Adipocyte (in vitro differentiated cells): ENCODE measurements at regions not wholly inside any gene's neighbourhood (a gene's known extent, or its start where the extent isn't known, plus 50 kb on each side); places are given as distances from the start of the nearest gene placed in this dataset.

ENCODE experiments used
- DNase-seq: peaks from one replicate; pipeline ENCODE4 v3.0.0-alpha.2; 2015; ENCODE audit warnings: low read depth
- H3K27me3 ChIP-seq: replicated peaks from 2 replicates; pipeline ENCODE4 v1.7.0; 2013; ENCODE audit warnings: mild to moderate bottlenecking, low read length, moderate library complexity; ENCODE audit not compliant: control insufficient read depth, insufficient read depth
- H3K36me3 ChIP-seq: 2 replicates; pipeline ENCODE4 v1.7.0; 2013; ENCODE audit warnings: low read length, mild to moderate bottlenecking, moderate library complexity; ENCODE audit not compliant: control insufficient read depth, insufficient read depth, severe bottlenecking
- H3K4me1 ChIP-seq: 2 replicates; pipeline ENCODE4 v1.7.0; 2013; ENCODE audit warnings: mild to moderate bottlenecking, low read length, moderate library complexity; ENCODE audit not compliant: control insufficient read depth, insufficient read depth
- H3K4me3 ChIP-seq: 2 replicates; pipeline ENCODE4 v1.7.0; 2013; ENCODE audit warnings: mild to moderate bottlenecking, low read length, moderate library complexity
- H3K9ac ChIP-seq: 2 replicates; pipeline ENCODE4 v1.7.0; 2013; ENCODE audit warnings: mild to moderate bottlenecking, low read length, moderate library complexity
- H3K9me3 ChIP-seq: 2 replicates; pipeline ENCODE4 v1.7.0; 2013; ENCODE audit warnings: mild to moderate bottlenecking, low read length, moderate library complexity; ENCODE audit not compliant: control insufficient read depth

DNA sequence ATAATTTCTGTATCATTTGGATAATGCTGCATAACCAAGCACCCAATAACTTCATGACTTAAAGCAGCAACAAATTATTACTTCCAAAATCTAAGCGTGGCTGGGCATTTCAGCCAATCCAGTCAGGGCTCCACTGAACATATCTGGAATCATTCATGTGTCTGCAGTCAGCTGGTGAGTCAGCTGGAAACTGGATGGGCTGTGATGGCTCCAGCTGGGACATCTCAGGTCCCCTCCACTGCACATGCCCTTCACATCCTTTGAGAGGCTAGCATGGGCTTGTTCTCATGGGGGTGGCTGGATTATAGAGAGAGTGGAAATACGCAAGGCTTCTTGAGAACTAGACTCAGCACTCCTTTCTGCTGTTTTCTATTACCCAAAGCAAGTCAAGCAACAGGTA is 961.9 kb downstream of the DIAPH3 start:
- H3K36me3 ChIP-seq, result no peaks in the 10 kb centered on the region
- H3K4me1 ChIP-seq, result no peaks in the 10 kb centered on the region
- no peak for DNase-seq
- H3K9me3 ChIP-seq, result peaks cover 7% of the 10 kb centered on the region
- H3K9ac ChIP-seq, result no peak overlapping the region
- no peaks in the 10 kb centered on the region for H3K27me3 ChIP-seq
- no peak overlapping the region for H3K4me3 ChIP-seq

DNA sequence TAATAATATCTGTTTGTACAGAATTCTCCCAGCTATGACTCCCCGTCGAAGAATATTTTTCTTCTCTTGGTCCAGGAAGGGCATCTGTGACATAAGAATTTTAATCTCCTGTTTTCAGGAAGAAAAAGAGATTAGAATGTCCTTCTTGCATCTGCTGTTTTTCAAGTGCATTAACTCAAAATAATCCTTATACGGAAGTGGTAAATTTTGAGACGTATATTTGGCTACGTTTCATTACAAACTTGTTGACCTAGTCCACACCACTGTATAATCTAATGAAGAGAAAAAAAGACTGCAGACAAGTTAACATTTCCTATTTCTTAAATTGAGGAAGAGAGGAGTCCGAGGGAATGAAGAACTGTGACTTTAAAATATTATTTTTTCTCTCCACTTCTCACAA is 959.9 kb downstream of the DIAPH3 start:
- H3K4me1 ChIP-seq, result no peaks in the 10 kb centered on the region
- no peak overlapping the region for H3K9ac ChIP-seq
- no peak overlapping the region for H3K4me3 ChIP-seq
- H3K27me3 ChIP-seq, result no peaks in the 10 kb centered on the region
- no peak for DNase-seq
- H3K36me3 ChIP-seq, result no peaks in the 10 kb centered on the region
- peaks cover 7% of the 10 kb centered on the region for H3K9me3 ChIP-seq

DNA sequence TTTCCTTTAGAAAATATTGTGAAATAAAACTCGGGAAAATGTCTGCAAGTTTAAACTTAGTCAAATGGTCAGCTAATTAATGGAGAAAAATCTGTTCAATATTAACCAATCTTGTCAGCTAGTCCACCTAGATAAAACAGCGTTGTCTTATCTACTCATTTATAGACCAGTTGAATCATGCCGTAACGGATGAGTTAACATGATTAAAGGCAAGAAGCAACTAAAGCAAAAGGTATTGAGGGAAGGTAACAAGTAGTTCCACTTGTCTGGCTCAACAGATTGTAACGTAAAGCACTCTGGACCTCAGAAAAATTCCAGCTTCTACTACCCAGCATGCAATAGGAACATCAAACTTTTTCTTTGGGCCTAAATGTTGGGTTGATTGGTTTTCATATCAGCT is 958.2 kb downstream of the DIAPH3 start:
- Histone ChIP-seq H3K4me1 (no peaks in the 10 kb centered on the region), H3K9me3 (peaks cover 7% of the 10 kb centered on the region), H3K4me3 (no peak overlapping the region), H3K27me3 (no peaks in the 10 kb centered on the region), H3K9ac (no peak overlapping the region), H3K36me3 (no peaks in the 10 kb centered on the region)
- DNase-seq, result no peak

DNA sequence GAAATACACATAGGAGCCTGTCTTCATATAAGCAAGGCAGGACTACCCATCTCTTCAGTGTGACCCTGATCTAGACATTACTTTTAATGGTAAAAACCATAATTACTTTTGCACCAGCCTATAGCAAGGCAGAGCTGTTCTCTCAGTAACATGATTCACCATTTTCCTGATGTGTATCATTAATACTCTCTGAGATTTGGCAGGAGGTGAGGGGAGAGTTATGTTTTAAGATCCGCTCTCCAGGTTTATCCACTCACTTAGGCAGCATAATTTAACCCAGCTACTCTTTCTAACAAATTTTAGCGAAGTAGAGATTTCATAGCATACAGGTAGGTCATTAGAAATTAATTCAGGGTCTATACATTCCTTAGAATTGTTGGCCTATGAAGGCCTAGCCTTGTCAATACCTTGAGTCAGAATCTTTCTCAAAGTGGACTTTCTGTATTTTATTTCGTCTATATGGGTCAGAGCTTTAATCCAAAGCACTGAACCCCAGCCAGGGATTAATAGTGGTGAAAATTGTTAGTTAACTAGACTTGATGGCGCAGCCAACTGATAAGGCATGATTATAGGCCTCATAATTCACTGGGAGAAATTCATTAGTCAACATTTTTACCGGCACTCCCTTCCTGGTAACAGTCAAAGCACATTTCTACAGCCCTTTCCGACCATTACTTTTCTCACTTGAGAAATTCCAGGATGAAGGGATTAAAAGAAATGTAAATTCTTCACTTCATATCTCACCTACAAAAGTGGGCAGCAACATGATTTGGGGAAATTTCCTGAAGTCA is 955.1 kb downstream of the DIAPH3 start:
- Histone ChIP-seq H3K4me1 (no peaks in the 10 kb centered on the region), H3K9ac (no peak overlapping the region), H3K27me3 (no peaks in the 10 kb centered on the region), H3K9me3 (peaks cover 3% of the 10 kb centered on the region), H3K36me3 (no peaks in the 10 kb centered on the region), H3K4me3 (no peak overlapping the region)
- no peak for DNase-seq

DNA sequence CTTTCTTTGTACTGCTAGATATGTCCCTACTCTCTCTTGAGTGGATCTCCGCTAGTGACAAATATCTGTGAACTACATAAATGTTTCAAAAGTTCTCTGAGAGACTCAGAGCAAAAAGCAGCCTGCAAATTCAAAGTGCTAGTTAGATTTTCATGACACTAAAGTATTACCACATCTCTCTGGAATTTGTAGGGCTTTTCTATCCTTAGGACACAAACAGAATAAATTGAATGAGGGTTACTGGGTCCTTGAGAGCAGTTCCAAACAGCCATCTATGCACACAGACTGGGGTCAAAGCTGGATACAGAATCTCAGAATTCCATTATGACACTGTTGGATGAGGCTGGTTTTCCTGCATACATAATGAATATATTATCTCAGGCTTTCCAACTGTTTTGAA is 953.2 kb downstream of the DIAPH3 start:
- no peaks in the 10 kb centered on the region for H3K4me1 ChIP-seq
- H3K27me3 ChIP-seq, result no peaks in the 10 kb centered on the region
- DNase-seq, result no peak
- no peaks in the 10 kb centered on the region for H3K36me3 ChIP-seq
- no peak overlapping the region for H3K9ac ChIP-seq
- no peak overlapping the region for H3K4me3 ChIP-seq
- H3K9me3 ChIP-seq, result no peaks in the 10 kb centered on the region

DNA sequence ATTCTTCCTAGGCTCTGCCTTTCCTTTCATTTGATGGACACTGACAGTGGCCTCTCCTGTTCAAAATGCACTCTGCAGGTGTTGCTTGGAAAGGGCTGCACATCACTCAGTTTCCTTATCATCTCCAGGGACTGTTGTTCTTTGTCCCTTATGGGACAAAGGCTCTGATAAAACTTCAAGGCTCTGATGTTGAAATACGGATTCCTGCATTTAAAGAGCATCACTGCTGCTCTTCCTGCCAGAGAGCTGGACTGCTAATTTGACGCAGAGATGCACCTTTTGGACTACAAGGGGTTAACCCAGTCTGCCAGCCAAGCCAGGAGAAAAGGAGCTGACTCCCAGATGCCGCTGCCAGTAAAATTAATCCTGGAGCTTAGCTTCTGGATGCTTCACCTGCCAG is 952.1 kb downstream of the DIAPH3 start:
- H3K36me3 ChIP-seq, result no peaks in the 10 kb centered on the region
- H3K4me3 ChIP-seq, result no peak overlapping the region
- H3K4me1 ChIP-seq, result no peaks in the 10 kb centered on the region
- H3K27me3 ChIP-seq, result no peaks in the 10 kb centered on the region
- H3K9ac ChIP-seq, result no peak overlapping the region
- H3K9me3 ChIP-seq, result no peaks in the 10 kb centered on the region
- no peak for DNase-seq

DNA sequence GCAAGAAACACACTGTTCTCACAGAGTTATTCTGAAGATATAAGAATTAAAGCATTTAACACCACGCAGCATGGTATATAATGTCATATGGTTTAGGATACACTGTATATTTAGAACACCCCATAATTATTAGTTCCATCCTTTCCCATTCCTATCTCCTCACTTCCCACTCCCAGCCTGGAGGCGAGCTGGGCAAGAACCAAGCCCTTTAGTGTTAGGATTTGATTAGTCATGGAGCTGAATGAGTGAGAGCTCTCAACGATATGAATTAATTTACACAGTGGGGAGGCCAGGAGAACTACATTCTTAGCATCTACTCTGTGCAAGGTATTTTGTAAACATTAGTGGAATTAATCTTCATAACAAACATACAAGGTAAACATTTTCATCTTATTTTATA is 934.3 kb downstream of the DIAPH3 start:
- Histone ChIP-seq H3K36me3 (no peaks in the 10 kb centered on the region), H3K4me1 (no peaks in the 10 kb centered on the region), H3K9ac (no peak overlapping the region), H3K27me3 (no peaks in the 10 kb centered on the region), H3K4me3 (no peak overlapping the region), H3K9me3 (no peaks in the 10 kb centered on the region)
- no peak for DNase-seq

DNA sequence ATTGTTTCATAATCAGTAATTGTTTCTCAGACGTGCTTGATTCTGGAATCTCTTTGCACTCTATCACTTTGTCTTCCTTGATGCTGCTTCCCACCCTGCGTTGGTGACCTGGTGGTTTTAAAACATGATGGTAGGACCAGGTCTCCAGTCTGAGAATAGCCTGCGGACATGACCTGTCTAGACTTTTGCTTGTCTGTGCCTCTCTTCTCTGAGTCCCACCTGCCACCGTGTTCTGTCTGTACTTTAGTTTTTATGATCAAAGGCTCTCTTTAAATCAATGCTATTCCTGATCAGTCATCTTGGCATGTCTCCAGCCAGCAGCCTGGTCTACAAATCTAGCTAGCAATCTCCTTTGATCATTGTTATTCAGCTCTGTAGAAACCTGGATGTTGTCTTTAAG is 933.9 kb downstream of the DIAPH3 start:
- no peak overlapping the region for H3K4me3 ChIP-seq
- H3K4me1 ChIP-seq, result no peaks in the 10 kb centered on the region
- no peak for DNase-seq
- H3K36me3 ChIP-seq, result no peaks in the 10 kb centered on the region
- no peaks in the 10 kb centered on the region for H3K9me3 ChIP-seq
- H3K9ac ChIP-seq, result no peak overlapping the region
- H3K27me3 ChIP-seq, result no peaks in the 10 kb centered on the region

DNA sequence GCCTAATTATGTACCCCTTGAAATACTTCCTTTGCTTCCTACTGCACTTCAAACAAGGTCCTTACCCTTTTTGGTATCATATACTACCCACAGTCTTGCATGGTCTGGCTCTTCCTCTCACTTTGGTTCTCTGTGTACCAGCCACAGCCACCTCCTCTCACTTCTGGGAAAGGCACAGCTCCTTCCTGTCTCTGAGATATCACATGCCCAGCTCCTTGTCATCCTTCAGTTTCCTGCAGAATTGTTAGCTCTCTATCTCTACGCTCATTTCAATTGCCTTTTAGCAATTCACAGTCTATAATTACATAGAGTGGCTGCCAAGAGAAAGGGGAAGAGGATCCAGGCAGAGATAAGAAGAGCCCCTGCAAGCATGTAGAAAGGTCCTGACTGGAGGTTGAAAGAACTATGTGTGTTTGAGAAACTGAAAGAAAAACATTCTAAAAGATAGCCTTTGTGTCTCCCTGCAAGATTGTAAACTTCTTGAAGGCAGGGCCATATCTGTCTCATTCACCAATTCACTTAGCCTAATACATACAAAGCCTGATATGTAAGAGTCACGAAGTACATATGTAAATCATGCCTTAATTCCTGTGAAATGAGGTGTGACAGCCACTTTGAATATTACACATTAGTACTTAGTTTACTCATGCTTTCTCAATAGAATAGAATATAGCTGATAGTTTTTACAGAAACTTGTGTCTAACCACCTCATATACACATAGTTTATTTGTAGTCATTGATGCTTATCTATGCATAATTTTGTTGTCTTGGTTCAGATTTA is 933.1 kb downstream of the DIAPH3 start:
- no peaks in the 10 kb centered on the region for H3K36me3 ChIP-seq
- no peak for DNase-seq
- no peaks in the 10 kb centered on the region for H3K4me1 ChIP-seq
- H3K27me3 ChIP-seq, result no peaks in the 10 kb centered on the region
- no peaks in the 10 kb centered on the region for H3K9me3 ChIP-seq
- H3K9ac ChIP-seq, result no peak overlapping the region
- no peak overlapping the region for H3K4me3 ChIP-seq

DNA sequence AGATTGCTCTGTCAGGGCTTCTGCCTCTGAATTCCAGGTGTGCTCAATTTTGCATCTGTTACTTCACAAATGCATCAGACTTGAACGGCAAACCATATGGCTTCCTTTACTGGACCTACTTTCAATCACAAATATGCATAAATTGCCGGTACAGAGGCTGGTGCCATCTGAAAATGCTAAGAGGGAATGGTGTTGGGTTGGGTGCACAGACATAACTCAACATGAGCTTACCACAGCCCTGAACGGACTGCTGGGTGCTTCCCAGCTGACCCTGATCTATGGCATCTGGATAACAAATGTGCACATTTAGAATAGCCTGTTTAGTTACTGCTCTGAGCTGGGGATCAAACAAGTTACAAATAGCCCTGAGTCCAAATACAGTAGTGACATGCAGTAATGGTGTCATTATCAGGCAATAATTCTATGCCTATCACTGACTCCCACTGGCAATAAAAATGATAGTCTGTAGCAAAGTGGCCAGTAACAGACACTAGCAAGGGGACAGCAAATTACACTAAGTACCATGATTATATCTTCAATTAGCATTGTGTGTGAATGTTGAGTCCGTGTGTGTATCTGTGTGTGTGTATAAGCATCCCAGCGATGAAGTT is 927.3 kb downstream of the DIAPH3 start:
- no peak overlapping the region for H3K4me3 ChIP-seq
- DNase-seq, result no peak
- no peaks in the 10 kb centered on the region for H3K36me3 ChIP-seq
- H3K4me1 ChIP-seq, result no peaks in the 10 kb centered on the region
- H3K9ac ChIP-seq, result no peak overlapping the region
- no peaks in the 10 kb centered on the region for H3K27me3 ChIP-seq
- no peaks in the 10 kb centered on the region for H3K9me3 ChIP-seq

DNA sequence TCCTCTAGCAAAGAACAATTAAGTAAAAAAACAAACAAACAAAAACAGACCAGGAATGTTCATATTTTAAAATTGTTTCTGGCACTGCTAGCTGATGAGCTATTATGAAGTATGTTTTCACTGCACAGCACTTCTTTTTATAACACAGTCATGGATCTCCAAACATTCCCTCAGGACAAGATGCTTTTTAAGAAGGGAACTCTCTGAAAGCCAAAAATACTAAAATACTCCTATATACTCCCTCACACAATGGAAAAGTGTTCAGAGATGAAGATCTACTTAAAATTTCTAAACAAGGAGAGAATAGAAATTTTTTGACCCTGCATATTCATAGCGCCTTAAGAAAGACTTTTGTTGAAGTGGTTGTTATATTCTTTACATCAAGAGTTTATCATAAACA is 926.8 kb downstream of the DIAPH3 start:
- DNase-seq, result no peak
- Histone ChIP-seq H3K36me3 (no peaks in the 10 kb centered on the region), H3K9me3 (no peaks in the 10 kb centered on the region), H3K9ac (no peak overlapping the region), H3K27me3 (no peaks in the 10 kb centered on the region), H3K4me1 (no peaks in the 10 kb centered on the region), H3K4me3 (no peak overlapping the region)
